Osteocyte (in vitro differentiated cells): ENCODE measurements at regions not wholly inside any gene's neighbourhood (a gene's known extent, or its start where the extent isn't known, plus 50 kb on each side); places are given as distances from the start of the nearest gene placed in this dataset.

Experiments
- DNase-seq: peaks from one replicate; pipeline ENCODE4 v3.0.0; 2021; ENCODE audit warnings: mixed read lengths; ENCODE audit not compliant: unreplicated experiment; ENCODE audit errors: extremely low spot score
- H3K27ac Mint-ChIP-seq: one replicate; pipeline ENCODE4 v1.8.0; 2021; ENCODE audit warnings: mild to moderate bottlenecking, mixed read lengths; ENCODE audit not compliant: unreplicated experiment
- H3K27me3 Mint-ChIP-seq: one replicate; pipeline ENCODE4 v1.8.0; 2021; ENCODE audit warnings: mixed read lengths; ENCODE audit not compliant: unreplicated experiment
- H3K36me3 Mint-ChIP-seq: one replicate; pipeline ENCODE4 v1.8.0; 2021; ENCODE audit warnings: mixed read lengths; ENCODE audit not compliant: unreplicated experiment
- H3K4me1 Mint-ChIP-seq: one replicate; pipeline ENCODE4 v1.8.0; 2021; ENCODE audit warnings: mixed read lengths; ENCODE audit not compliant: unreplicated experiment
- H3K4me3 Mint-ChIP-seq: one replicate; pipeline ENCODE4 v1.8.0; 2021; ENCODE audit warnings: mild to moderate bottlenecking, moderate library complexity, mixed read lengths; ENCODE audit not compliant: unreplicated experiment
- H3K9me3 Mint-ChIP-seq: one replicate; pipeline ENCODE4 v1.8.0; 2021; ENCODE audit warnings: mixed read lengths; ENCODE audit not compliant: unreplicated experiment
- TF ChIP-seq, protein P1 (sequence below): fragments of 200-600 bp; sonication (generic); IDR thresholded peaks from 2 replicates; pipeline ENCODE4 v1.5.0; 2021; ENCODE audit warnings: antibody characterized with exemption, mild to moderate bottlenecking, moderate library complexity

DNA sequence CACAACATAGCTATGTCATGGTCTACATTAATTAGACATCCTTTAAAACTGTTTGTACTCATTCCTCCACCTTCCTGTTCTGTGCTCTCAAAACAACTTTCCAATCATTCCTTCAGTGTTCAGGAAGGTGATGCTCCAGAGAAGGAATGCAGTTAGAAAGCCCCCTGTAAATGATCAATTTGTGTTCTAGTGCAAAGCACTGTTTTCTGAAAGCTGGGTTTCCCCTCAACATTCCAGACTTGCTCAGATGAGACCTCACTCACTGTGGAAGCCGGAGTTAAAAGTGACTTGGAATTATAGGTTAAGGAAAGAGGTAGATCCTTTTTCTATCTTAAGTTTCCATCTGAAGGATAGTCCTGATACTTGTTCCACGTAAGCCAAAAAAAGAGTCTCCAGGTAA, 95.9 kb downstream of the BMP2 start:
- Mint-ChIP-seq H3K9me3 (no peaks in the 10 kb centered on the region), H3K36me3 (no peaks in the 10 kb centered on the region), H3K4me3 (no peak overlapping the region), H3K27ac (no peak overlapping the region), H3K27me3 (peaks cover 19% of the 10 kb centered on the region), H3K4me1 (no peaks in the 10 kb centered on the region)
- no peak for DNase-seq
- TF ChIP-seq, protein P1, sequence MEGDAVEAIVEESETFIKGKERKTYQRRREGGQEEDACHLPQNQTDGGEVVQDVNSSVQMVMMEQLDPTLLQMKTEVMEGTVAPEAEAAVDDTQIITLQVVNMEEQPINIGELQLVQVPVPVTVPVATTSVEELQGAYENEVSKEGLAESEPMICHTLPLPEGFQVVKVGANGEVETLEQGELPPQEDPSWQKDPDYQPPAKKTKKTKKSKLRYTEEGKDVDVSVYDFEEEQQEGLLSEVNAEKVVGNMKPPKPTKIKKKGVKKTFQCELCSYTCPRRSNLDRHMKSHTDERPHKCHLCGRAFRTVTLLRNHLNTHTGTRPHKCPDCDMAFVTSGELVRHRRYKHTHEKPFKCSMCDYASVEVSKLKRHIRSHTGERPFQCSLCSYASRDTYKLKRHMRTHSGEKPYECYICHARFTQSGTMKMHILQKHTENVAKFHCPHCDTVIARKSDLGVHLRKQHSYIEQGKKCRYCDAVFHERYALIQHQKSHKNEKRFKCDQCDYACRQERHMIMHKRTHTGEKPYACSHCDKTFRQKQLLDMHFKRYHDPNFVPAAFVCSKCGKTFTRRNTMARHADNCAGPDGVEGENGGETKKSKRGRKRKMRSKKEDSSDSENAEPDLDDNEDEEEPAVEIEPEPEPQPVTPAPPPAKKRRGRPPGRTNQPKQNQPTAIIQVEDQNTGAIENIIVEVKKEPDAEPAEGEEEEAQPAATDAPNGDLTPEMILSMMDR, result no peak

DNA sequence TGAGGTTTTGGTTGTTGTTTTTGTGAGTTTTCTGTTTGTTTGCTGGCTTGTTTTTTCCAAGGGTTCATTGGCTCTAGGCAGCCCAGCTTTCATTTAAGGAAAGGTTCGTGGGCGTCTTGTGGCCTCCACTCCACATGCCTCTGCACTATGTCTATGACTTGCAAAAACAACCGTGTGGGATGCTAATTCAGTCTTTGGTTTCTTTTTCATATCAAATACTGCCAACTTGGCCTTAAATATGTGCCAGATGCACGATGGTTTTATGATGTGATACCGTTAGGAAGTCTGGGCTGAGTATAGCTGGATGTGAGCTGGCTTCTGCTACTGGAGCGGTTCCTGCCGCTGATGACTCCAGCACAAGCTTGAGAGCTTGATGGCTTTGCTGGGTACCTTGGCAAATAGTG, 96.3 kb downstream of the BMP2 start:
- no peaks in the 10 kb centered on the region for H3K9me3 Mint-ChIP-seq
- H3K27ac Mint-ChIP-seq, result no peak overlapping the region

DNA sequence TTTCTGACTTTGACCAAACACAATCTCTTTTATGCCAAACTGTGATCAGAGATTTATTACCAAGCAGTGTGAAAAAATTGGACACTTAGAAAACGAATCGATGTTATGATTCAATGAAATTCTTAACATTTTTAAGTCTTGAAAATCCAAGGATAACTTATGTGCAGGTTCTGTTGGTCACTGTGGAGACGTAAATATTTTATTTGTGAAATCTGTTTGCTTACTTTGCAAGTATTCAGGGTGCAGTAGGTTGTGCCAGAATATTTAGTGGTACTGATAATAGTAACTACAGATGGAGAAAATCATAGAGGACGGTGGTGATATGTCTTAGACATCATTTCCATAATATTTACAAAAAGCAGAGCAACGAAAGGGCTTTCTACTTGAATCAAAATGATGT, 97.3 kb downstream of the BMP2 start:
- Mint-ChIP-seq H3K27me3 (peaks cover 17% of the 10 kb centered on the region), H3K4me3 (no peak overlapping the region), H3K9me3 (no peaks in the 10 kb centered on the region), H3K4me1 (no peaks in the 10 kb centered on the region), H3K27ac (no peak overlapping the region), H3K36me3 (no peaks in the 10 kb centered on the region)
- TF ChIP-seq, protein P1, result no peak
- no peak for DNase-seq

More for the DNA sequence above, 96.3 kb downstream of the BMP2 start:
- Mint-ChIP-seq H3K27me3 (peaks cover 17% of the 10 kb centered on the region), H3K36me3 (no peaks in the 10 kb centered on the region), H3K4me1 (no peaks in the 10 kb centered on the region), H3K4me3 (no peak overlapping the region)
- TF ChIP-seq, protein P1, result no peak
- no peak for DNase-seq

DNA sequence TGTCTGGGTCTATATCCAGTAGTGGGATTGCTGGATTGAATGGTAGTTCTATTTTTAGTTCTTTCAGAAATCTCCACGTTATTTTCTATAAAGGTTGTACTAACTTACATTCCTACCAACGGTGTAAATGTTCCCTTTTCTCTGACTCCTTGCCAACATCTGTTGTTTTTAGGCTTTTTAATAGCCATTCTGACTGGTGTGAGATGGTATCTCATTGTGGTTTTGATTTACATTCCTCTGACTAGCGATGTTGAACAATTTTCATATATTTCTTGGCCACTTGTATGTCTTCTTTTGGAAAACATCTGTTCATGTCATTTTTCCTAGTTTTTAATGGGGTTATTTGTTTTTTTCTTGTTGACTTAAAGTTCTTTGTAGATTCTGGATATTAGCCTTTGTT, 99.3 kb downstream of the BMP2 start:
- Mint-ChIP-seq H3K27me3 (peaks cover 14% of the 10 kb centered on the region), H3K36me3 (no peaks in the 10 kb centered on the region), H3K9me3 (no peaks in the 10 kb centered on the region), H3K27ac (no peak overlapping the region), H3K4me1 (no peaks in the 10 kb centered on the region), H3K4me3 (no peak overlapping the region)
- no peak for DNase-seq
- TF ChIP-seq, protein P1, result no peak

DNA sequence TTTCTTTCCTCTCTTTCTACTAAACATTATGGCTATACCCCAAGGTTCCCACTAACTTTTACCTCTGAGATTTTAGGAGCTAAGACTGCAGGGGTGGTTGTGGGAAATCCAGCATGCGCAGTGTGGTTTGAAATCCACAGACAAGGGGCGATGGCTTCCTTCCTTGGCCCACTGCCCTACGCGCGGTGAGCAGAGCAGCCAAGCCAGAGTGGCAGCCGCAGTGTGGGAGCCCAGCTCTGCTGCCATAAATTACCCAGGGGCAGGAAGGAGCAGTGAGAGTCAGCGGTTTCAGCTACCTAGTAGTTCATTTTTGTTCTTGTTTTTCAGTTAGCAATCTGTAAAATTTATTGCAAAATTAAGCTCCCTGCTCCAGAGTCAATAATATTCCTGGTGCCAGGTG, 101.4 kb downstream of the BMP2 start:
- Mint-ChIP-seq H3K27ac (no peak overlapping the region), H3K27me3 (peaks cover 6% of the 10 kb centered on the region), H3K4me1 (no peaks in the 10 kb centered on the region), H3K9me3 (no peaks in the 10 kb centered on the region), H3K4me3 (no peak overlapping the region), H3K36me3 (no peaks in the 10 kb centered on the region)
- TF ChIP-seq, protein P1, result no peak
- DNase-seq, result no peak
